Right forelimb (tissue), 1 donor: ENCODE measurements at regions not wholly inside any gene's neighbourhood (a gene's known extent, or its start where the extent isn't known, plus 50 kb on each side); places are given as distances from the start of the nearest gene placed in this dataset.

ENCODE experiments used
- DNase-seq: peaks from one replicate; pipeline ENCODE4 v3.0.0-alpha.2; 2018

- DNase-seq = no peak
These were observed 238.7 kb upstream of the SALL3 start for GRCh38 chr18:78740876-78741275.

- DNase-seq = no peak
These were observed 238.0 kb upstream of the SALL3 start for GRCh38 chr18:78741381-78742217.

GRCh38 chr18:78742218-78742745 lies 237.3 kb upstream of the SALL3 start:
- no peak for DNase-seq

- no peak for DNase-seq
These were observed 236.5 kb upstream of the SALL3 start for GRCh38 chr18:78743078-78743477.

GRCh38 chr18:78751664-78752063 lies 228.0 kb upstream of the SALL3 start:
- no peak for DNase-seq

- no peak for DNase-seq
These were observed 226.4 kb upstream of the SALL3 start for GRCh38 chr18:78753240-78753639.

- DNase-seq = no peak
These were observed 225.1 kb upstream of the SALL3 start for GRCh38 chr18:78754311-78755043.

- no peak for DNase-seq
These were observed 222.6 kb upstream of the SALL3 start for GRCh38 chr18:78757014-78757413.

GRCh38 chr18:78758496-78758895 lies 221.1 kb upstream of the SALL3 start:
- no peak for DNase-seq

- DNase-seq = no peak
These were observed 216.9 kb upstream of the SALL3 start for GRCh38 chr18:78762753-78763152.

- no peak for DNase-seq
These were observed 215.1 kb upstream of the SALL3 start for GRCh38 chr18:78764544-78764943.

- DNase-seq = no peak
These were observed 214.5 kb upstream of the SALL3 start for GRCh38 chr18:78765142-78765541.

- DNase-seq = no peak
These were observed 213.9 kb upstream of the SALL3 start for GRCh38 chr18:78765637-78766281.

GRCh38 chr18:78766651-78767533 lies 212.7 kb upstream of the SALL3 start:
- no peak for DNase-seq

GRCh38 chr18:78767648-78768071 lies 212.0 kb upstream of the SALL3 start:
- DNase-seq = no peak

- no peak for DNase-seq
These were observed 211.4 kb upstream of the SALL3 start for GRCh38 chr18:78768221-78768620.

- no peak for DNase-seq
These were observed 210.7 kb upstream of the SALL3 start for GRCh38 chr18:78768656-78769501.

- DNase-seq = no peak
These were observed 210.0 kb upstream of the SALL3 start for GRCh38 chr18:78769502-78770105.

- no peak for DNase-seq
These were observed 209.3 kb upstream of the SALL3 start for GRCh38 chr18:78770139-78770822.

GRCh38 chr18:78770823-78771139 lies 208.8 kb upstream of the SALL3 start:
- DNase-seq = no peak
